ENCODE measurements at regions not wholly inside any gene's neighbourhood (a gene's known extent, or its start where the extent isn't known, plus 50 kb on each side); places are given as distances from the start of the nearest gene placed in this dataset.
"Not testable (repeated sequence)": the region's sequence is repeated elsewhere in the genome, so short reads cannot be mapped to it uniquely, and the experiment has no call there.

- H3K23ac ChIP-seq (ENCODE audit: low read length), result no peak overlapping the region
- no peak overlapping the region for H2AK5ac ChIP-seq (ENCODE audit: low read length)
- H2BK15ac ChIP-seq (replicated peaks; ENCODE audit: low read depth), result no peak overlapping the region
- H2BK120ac ChIP-seq (ENCODE audit: low read depth, low read length), result no peak overlapping the region
- H3K27me3 ChIP-seq (ENCODE audit: insufficient read depth, low read length, poor library complexity), result no peaks in the 10 kb centered on the region
- no peaks in the 10 kb centered on the region for H3K36me3 ChIP-seq (ENCODE audit: control insufficient read depth, insufficient read depth, low read length)
- no peak overlapping the region for H3K27ac ChIP-seq (ENCODE audit: low read depth, low read length)
- no peak overlapping the region for H4K5ac ChIP-seq (ENCODE audit: low read length)
- WGBS (ENCODE audit: extremely low coverage, insufficient coverage, low lambda C conversion rate), result no CpG with 5 or more reads among the region's 1 CpG
- H3K4me2 ChIP-seq (ENCODE audit: low read length), result no peak overlapping the region
- H3K56ac ChIP-seq (ENCODE audit: low read length), result no peak overlapping the region
- no peak overlapping the region for H3K4ac ChIP-seq (ENCODE audit: low read depth, low read length)
- no peak overlapping the region for H3K4me3 ChIP-seq (ENCODE audit: low read length)
- no peaks in the 10 kb centered on the region for H3K4me1 ChIP-seq (ENCODE audit: control insufficient read depth, low read depth, low read length)
- H3K18ac ChIP-seq (ENCODE audit: low read length), result no peak overlapping the region
- H3K79me2 ChIP-seq (ENCODE audit: control insufficient read depth, insufficient read depth, low read length), result no peaks in the 10 kb centered on the region
- no peak overlapping the region for H2BK5ac ChIP-seq (ENCODE audit: low read length)
- H3K79me1 ChIP-seq (ENCODE audit: low read length), result no peaks in the 10 kb centered on the region
- H4K8ac ChIP-seq (ENCODE audit: low read depth, low read length), result no peak overlapping the region
- no peak for DNase-seq
- H3K9ac ChIP-seq (ENCODE audit: low read length), result no peak overlapping the region
Measured at GRCh38 chr4:173731257-173731656, 201.2 kb upstream of the HAND2 start.

- Histone ChIP-seq H3K27me3 (ENCODE audit: insufficient read depth, low read length, poor library complexity) (no peaks in the 10 kb centered on the region), H3K4me1 (ENCODE audit: control insufficient read depth, low read depth, low read length) (no peaks in the 10 kb centered on the region), H3K4me3 (ENCODE audit: low read length) (no peak overlapping the region), H3K79me1 (ENCODE audit: low read length) (no peaks in the 10 kb centered on the region), H3K18ac (ENCODE audit: low read length) (no peak overlapping the region), H3K36me3 (ENCODE audit: control insufficient read depth, insufficient read depth, low read length) (no peaks in the 10 kb centered on the region), H2BK5ac (ENCODE audit: low read length) (no peak overlapping the region), H4K5ac (ENCODE audit: low read length) (no peak overlapping the region), H3K56ac (ENCODE audit: low read length) (no peak overlapping the region), H2BK120ac (ENCODE audit: low read depth, low read length) (no peak overlapping the region), H3K4ac (ENCODE audit: low read depth, low read length) (no peak overlapping the region), H4K8ac (ENCODE audit: low read depth, low read length) (no peak overlapping the region), H2BK15ac (replicated peaks; ENCODE audit: low read depth) (no peak overlapping the region), H3K27ac (ENCODE audit: low read depth, low read length) (no peak overlapping the region), H3K79me2 (ENCODE audit: control insufficient read depth, insufficient read depth, low read length) (no peaks in the 10 kb centered on the region), H3K23ac (ENCODE audit: low read length) (no peak overlapping the region), H3K4me2 (ENCODE audit: low read length) (no peak overlapping the region), H2AK5ac (ENCODE audit: low read length) (no peak overlapping the region), H3K9ac (ENCODE audit: low read length) (no peak overlapping the region)
- DNase-seq, result no peak
- WGBS (ENCODE audit: extremely low coverage, insufficient coverage, low lambda C conversion rate), result no CpG with 5 or more reads among the region's 1 CpG
Measured at GRCh38 chr4:173722075-173722474, 192.0 kb upstream of the HAND2 start.

DNA sequence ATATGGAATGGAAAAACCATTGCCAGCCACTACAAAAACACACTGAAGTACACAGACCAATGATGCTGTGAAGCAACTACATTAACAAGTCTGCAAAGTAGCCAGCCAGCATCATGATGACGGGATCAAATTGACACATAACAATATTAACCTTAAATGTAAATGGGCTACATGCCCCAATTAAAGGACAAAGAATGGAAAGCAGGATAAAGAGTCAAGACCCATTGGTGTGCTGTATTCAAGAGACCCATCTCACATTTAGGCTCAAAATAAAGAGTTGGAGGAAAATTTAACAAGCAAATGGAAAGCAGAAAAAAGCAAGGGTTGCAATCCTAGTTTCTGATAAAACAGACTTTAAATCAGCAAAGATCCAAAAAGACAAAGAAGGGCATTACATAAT, 188.5 kb upstream of the HAND2 start:
- not testable (repeated sequence) for H4K5ac ChIP-seq (ENCODE audit: low read length); H3K4me1 ChIP-seq (ENCODE audit: control insufficient read depth, low read depth, low read length); H3K36me3 ChIP-seq (ENCODE audit: control insufficient read depth, insufficient read depth, low read length); H3K4ac ChIP-seq (ENCODE audit: low read depth, low read length); H3K27me3 ChIP-seq (ENCODE audit: insufficient read depth, low read length, poor library complexity); H3K56ac ChIP-seq (ENCODE audit: low read length); H4K8ac ChIP-seq (ENCODE audit: low read depth, low read length); H3K9ac ChIP-seq (ENCODE audit: low read length); H3K18ac ChIP-seq (ENCODE audit: low read length); H2BK120ac ChIP-seq (ENCODE audit: low read depth, low read length); H2BK5ac ChIP-seq (ENCODE audit: low read length); H2AK5ac ChIP-seq (ENCODE audit: low read length); DNase-seq; H3K4me3 ChIP-seq (ENCODE audit: low read length); H3K27ac ChIP-seq (ENCODE audit: low read depth, low read length); H3K4me2 ChIP-seq (ENCODE audit: low read length); H2BK15ac ChIP-seq (replicated peaks; ENCODE audit: low read depth); H3K79me1 ChIP-seq (ENCODE audit: low read length); H3K79me2 ChIP-seq (ENCODE audit: control insufficient read depth, insufficient read depth, low read length); H3K23ac ChIP-seq (ENCODE audit: low read length)
- no CpG with 5 or more reads among the region's 1 CpG for WGBS (ENCODE audit: extremely low coverage, insufficient coverage, low lambda C conversion rate)

DNA sequence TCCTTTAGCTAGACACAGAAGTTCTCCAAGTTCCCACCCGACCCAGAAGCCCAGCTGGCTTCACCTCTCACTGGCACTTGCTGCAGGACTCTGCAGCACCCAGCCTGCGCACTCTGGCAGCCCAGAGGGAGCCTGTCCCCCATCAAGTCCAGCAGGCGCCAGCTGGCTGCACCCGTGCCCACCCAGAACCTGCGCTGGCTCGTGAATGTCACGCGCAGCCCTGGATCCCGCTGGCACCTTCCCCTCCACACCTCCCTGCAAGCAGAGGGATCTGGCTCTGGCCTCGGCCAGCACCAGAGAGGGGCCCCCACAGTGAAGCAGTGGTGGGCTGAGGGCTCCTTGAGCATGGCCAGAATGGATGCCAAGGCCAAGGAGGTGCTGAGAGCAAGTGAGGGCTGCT, 187.6 kb upstream of the HAND2 start:
- Histone ChIP-seq H2AK5ac (ENCODE audit: low read length) (no peak overlapping the region), H3K4me3 (ENCODE audit: low read length) (no peak overlapping the region), H3K79me1 (ENCODE audit: low read length) (no peaks in the 10 kb centered on the region), H2BK15ac (replicated peaks; ENCODE audit: low read depth) (no peak overlapping the region), H3K27ac (ENCODE audit: low read depth, low read length) (no peak overlapping the region), H3K4me2 (ENCODE audit: low read length) (no peak overlapping the region), H3K27me3 (ENCODE audit: insufficient read depth, low read length, poor library complexity) (no peaks in the 10 kb centered on the region), H3K9ac (ENCODE audit: low read length) (no peak overlapping the region), H2BK5ac (ENCODE audit: low read length) (no peak overlapping the region), H3K4ac (ENCODE audit: low read depth, low read length) (no peak overlapping the region), H3K36me3 (ENCODE audit: control insufficient read depth, insufficient read depth, low read length) (no peaks in the 10 kb centered on the region), H3K79me2 (ENCODE audit: control insufficient read depth, insufficient read depth, low read length) (no peaks in the 10 kb centered on the region), H4K5ac (ENCODE audit: low read length) (no peak overlapping the region), H3K18ac (ENCODE audit: low read length) (no peak overlapping the region), H3K23ac (ENCODE audit: low read length) (no peak overlapping the region), H3K56ac (ENCODE audit: low read length) (no peak overlapping the region), H2BK120ac (ENCODE audit: low read depth, low read length) (no peak overlapping the region), H3K4me1 (ENCODE audit: control insufficient read depth, low read depth, low read length) (no peaks in the 10 kb centered on the region), H4K8ac (ENCODE audit: low read depth, low read length) (no peak overlapping the region)
- DNase-seq, result no peak
- no CpG with 5 or more reads among the region's 10 CpGs for WGBS (ENCODE audit: extremely low coverage, insufficient coverage, low lambda C conversion rate)

GRCh38 chr4:173714456-173714855, 184.4 kb upstream of the HAND2 start:
- H3K27ac ChIP-seq (ENCODE audit: low read depth, low read length), result no peak overlapping the region
- H3K27me3 ChIP-seq (ENCODE audit: insufficient read depth, low read length, poor library complexity), result no peaks in the 10 kb centered on the region
- H4K8ac ChIP-seq (ENCODE audit: low read depth, low read length), result no peak overlapping the region
- no peak overlapping the region for H3K4me3 ChIP-seq (ENCODE audit: low read length)
- no peak overlapping the region for H3K23ac ChIP-seq (ENCODE audit: low read length)
- no peak overlapping the region for H2AK5ac ChIP-seq (ENCODE audit: low read length)
- 100% methylated on average over 1 of the region's 5 CpGs for WGBS (ENCODE audit: extremely low coverage, insufficient coverage, low lambda C conversion rate)
- no peak overlapping the region for H2BK15ac ChIP-seq (replicated peaks; ENCODE audit: low read depth)
- H2BK120ac ChIP-seq (ENCODE audit: low read depth, low read length), result no peak overlapping the region
- H3K36me3 ChIP-seq (ENCODE audit: control insufficient read depth, insufficient read depth, low read length), result no peaks in the 10 kb centered on the region
- H3K79me2 ChIP-seq (ENCODE audit: control insufficient read depth, insufficient read depth, low read length), result no peaks in the 10 kb centered on the region
- H3K4me2 ChIP-seq (ENCODE audit: low read length), result no peak overlapping the region
- H3K4me1 ChIP-seq (ENCODE audit: control insufficient read depth, low read depth, low read length), result no peaks in the 10 kb centered on the region
- H3K4ac ChIP-seq (ENCODE audit: low read depth, low read length), result no peak overlapping the region
- H3K56ac ChIP-seq (ENCODE audit: low read length), result no peak overlapping the region
- H3K79me1 ChIP-seq (ENCODE audit: low read length), result no peaks in the 10 kb centered on the region
- no peak for DNase-seq
- H3K9ac ChIP-seq (ENCODE audit: low read length), result no peak overlapping the region
- no peak overlapping the region for H4K5ac ChIP-seq (ENCODE audit: low read length)
- H3K18ac ChIP-seq (ENCODE audit: low read length), result no peak overlapping the region
- no peak overlapping the region for H2BK5ac ChIP-seq (ENCODE audit: low read length)

DNA sequence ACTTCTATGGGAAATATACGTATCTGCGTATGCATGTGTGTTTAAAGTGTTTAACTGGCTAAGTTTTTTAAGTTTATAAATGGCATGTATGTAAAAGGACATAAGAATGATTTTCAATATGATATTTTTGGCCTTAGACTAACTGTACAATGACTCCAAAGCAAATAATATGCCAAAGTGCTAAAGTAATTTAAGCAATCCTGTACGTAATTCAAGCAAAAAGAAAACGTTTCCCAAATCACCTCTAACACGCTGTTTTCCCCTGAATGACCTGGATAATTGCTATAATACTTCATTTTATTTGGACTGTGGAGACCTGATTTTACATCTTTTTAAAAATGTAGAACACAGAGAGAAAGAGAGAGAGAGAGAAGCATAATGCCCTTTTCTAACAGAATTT, 183.0 kb upstream of the HAND2 start:
- Histone ChIP-seq H4K8ac (ENCODE audit: low read depth, low read length) (no peak overlapping the region), H4K5ac (ENCODE audit: low read length) (no peak overlapping the region), H3K4me2 (ENCODE audit: low read length) (no peak overlapping the region), H3K4ac (ENCODE audit: low read depth, low read length) (no peak overlapping the region), H3K79me1 (ENCODE audit: low read length) (no peaks in the 10 kb centered on the region), H3K18ac (ENCODE audit: low read length) (no peak overlapping the region), H2BK120ac (ENCODE audit: low read depth, low read length) (no peak overlapping the region), H3K36me3 (ENCODE audit: control insufficient read depth, insufficient read depth, low read length) (no peaks in the 10 kb centered on the region), H3K79me2 (ENCODE audit: control insufficient read depth, insufficient read depth, low read length) (no peaks in the 10 kb centered on the region), H2BK15ac (replicated peaks; ENCODE audit: low read depth) (no peak overlapping the region), H3K23ac (ENCODE audit: low read length) (no peak overlapping the region), H3K27ac (ENCODE audit: low read depth, low read length) (no peak overlapping the region), H3K4me3 (ENCODE audit: low read length) (no peak overlapping the region), H2BK5ac (ENCODE audit: low read length) (no peak overlapping the region), H3K27me3 (ENCODE audit: insufficient read depth, low read length, poor library complexity) (no peaks in the 10 kb centered on the region), H3K4me1 (ENCODE audit: control insufficient read depth, low read depth, low read length) (no peaks in the 10 kb centered on the region), H2AK5ac (ENCODE audit: low read length) (no peak overlapping the region), H3K56ac (ENCODE audit: low read length) (no peak overlapping the region), H3K9ac (ENCODE audit: low read length) (no peak overlapping the region)
- DNase-seq, result no peak
- WGBS (ENCODE audit: extremely low coverage, insufficient coverage, low lambda C conversion rate), result no CpG with 5 or more reads among the region's 5 CpGs
